Aorta (tissue), 5 donors: ENCODE measurements at regions not wholly inside any gene's neighbourhood (a gene's known extent, or its start where the extent isn't known, plus 50 kb on each side); places are given as distances from the start of the nearest gene placed in this dataset.

Experiments used
- ATAC-seq: fragments of 200-7000 bp; cut with Tn5 transposase; one replicate; pipeline ENCODE4 v1.9.1; 2022; ENCODE audit warnings: moderate library complexity; ENCODE audit not compliant: low FRiP score
- DNase-seq, 2 donors: peaks; one replicate each; pipeline ENCODE4 v3.0.0-alpha.2; 2020
- H3K27ac ChIP-seq, 2 donors: one replicate each; pipeline ENCODE4 v1.5.1; 2013; ENCODE audit warnings: low read length in 2 of 2, mild to moderate bottlenecking in 2 of 2, moderate library complexity in 2 of 2, control low read depth in 1 of 2, inconsistent platforms in 1 of 2, low read depth in 1 of 2
- H3K27me3 ChIP-seq, 2 donors: one replicate each; pipeline ENCODE4 v1.6.1; 2013; ENCODE audit warnings: control low read depth in 1 of 2, low read length in 1 of 2, mild to moderate bottlenecking in 1 of 2, moderate library complexity in 1 of 2; ENCODE audit not compliant: insufficient read depth in 2 of 2, control insufficient read depth in 1 of 2
- H3K36me3 ChIP-seq, 2 donors: one replicate each; pipeline ENCODE4 v1.6.1; 2013; ENCODE audit warnings: control low read depth in 1 of 2, low read length in 1 of 2, mild to moderate bottlenecking in 1 of 2; ENCODE audit not compliant: insufficient read depth in 2 of 2, control insufficient read depth in 1 of 2
- H3K4me1 ChIP-seq, 2 donors: one replicate each; pipeline ENCODE4 v1.6.1; 2013; ENCODE audit warnings: low read length in 2 of 2, control low read depth in 1 of 2, mild to moderate bottlenecking in 1 of 2, moderate library complexity in 1 of 2; ENCODE audit not compliant: insufficient read depth in 2 of 2, control insufficient read depth in 1 of 2
- H3K4me3 ChIP-seq, 2 donors: one replicate each; pipeline ENCODE4 v1.5.1; 2013; ENCODE audit warnings: low read length in 2 of 2, control low read depth in 1 of 2, mild to moderate bottlenecking in 1 of 2
- H3K9me3 ChIP-seq: one replicate; pipeline ENCODE4 v1.6.1; 2013; ENCODE audit warnings: mild to moderate bottlenecking, low read length; ENCODE audit not compliant: control insufficient read depth
- WGBS, 2 donors: extraction: QIAGEN DNeasy Blood & Tissue Kit; methylation state at CpG; one replicate each; pipeline ENCODE4 v1.1.7; 2013; 5-methylcytosine and 5-hydroxymethylcytosine counted together
- intact Hi-C, 2 donors: fragments of 100-400 bp; cut with DNase I; formaldehyde crosslinking; loops; one replicate each; pipeline versions ENCODE4 v1.14.2 to v1.15.0; 2022
- donor health status: healthy with polysubstance abuse.
- donor health status: Bipolar disorder and iron deficiency.
- donor health status: DM: no; HTN: no; CAD: no.
- donor health status: DM: no; HTN: no; CAD: no.
- donor health status: DM: yes; HTN: yes; CAD: no.

GRCh38 chr21:38920631-38921398, 115.1 kb downstream of the ETS2 start:
- H3K27me3 ChIP-seq = no peaks in the 10 kb centered on the region
- H3K4me3 ChIP-seq = no peak overlapping the region
- no peaks in the 10 kb centered on the region for H3K9me3 ChIP-seq
- 18 to 26% methylated on average over 8 of the region's 8 CpGs for WGBS, 2 donors
- intact Hi-C loops = loop anchor here in 1 of 2 donors (5.0 kb wide), 1 partner anchor 166 kb away; no protein-coding TSS in a partner anchor
- DNase-seq = no peak
- H3K36me3 ChIP-seq = no peaks in the 10 kb centered on the region
- peaks cover 0 to 9% of the 10 kb centered on the region in 2 donors for H3K4me1 ChIP-seq
- H3K27ac ChIP-seq = peak overlapping the region; percentile 46 to 49
- peak; percentile 10 for ATAC-seq

GRCh38 chr21:38918607-38919346, 113.0 kb downstream of the ETS2 start:
- ATAC-seq (no peak), DNase-seq (no peak)
- H3K4me1 ChIP-seq = peaks cover 0 to 12% of the 10 kb centered on the region in 2 donors
- intact Hi-C loops = loop anchor here in 1 of 2 donors (10.0 kb wide), 1 partner anchor 184 kb away; no protein-coding TSS in a partner anchor
- WGBS, 2 donors = 93 to 97% methylated on average over 5 of the region's 5 CpGs
- H3K36me3 ChIP-seq = no peaks in the 10 kb centered on the region
- no peak overlapping the region for H3K4me3 ChIP-seq
- no peaks in the 10 kb centered on the region for H3K9me3 ChIP-seq
- H3K27me3 ChIP-seq = no peaks in the 10 kb centered on the region
- peak overlapping the region in 1 of 2 donors; percentile 70 for H3K27ac ChIP-seq

GRCh38 chr21:38917043-38917774, 111.5 kb downstream of the ETS2 start:
- Histone ChIP-seq H3K36me3 (no peaks in the 10 kb centered on the region), H3K4me3 (no peak overlapping the region), H3K27ac (peak overlapping the region in 1 of 2 donors; percentile 4), H3K4me1 (peaks cover 0 to 12% of the 10 kb centered on the region in 2 donors), H3K27me3 (no peaks in the 10 kb centered on the region), H3K9me3 (no peaks in the 10 kb centered on the region)
- DNase-seq = no peak
- intact Hi-C loops = loop anchor here in 1 of 2 donors (10.0 kb wide), 1 partner anchor 182 kb away; no protein-coding TSS in a partner anchor
- no peak for ATAC-seq
- 83 to 85% methylated on average over 9 to 12 of the region's 12 CpGs for WGBS, 2 donors

GRCh38 chr21:38916214-38916964, 110.7 kb downstream of the ETS2 start:
- Histone ChIP-seq H3K4me1 (peaks cover 0 to 12% of the 10 kb centered on the region in 2 donors), H3K9me3 (no peaks in the 10 kb centered on the region), H3K27me3 (no peaks in the 10 kb centered on the region), H3K27ac (peak overlapping the region in 1 of 2 donors; percentile 4), H3K36me3 (no peaks in the 10 kb centered on the region), H3K4me3 (no peak overlapping the region)
- WGBS, 2 donors = 93% methylated on average over 1 of the region's 1 CpG
- no peak for DNase-seq
- ATAC-seq = no peak
- intact Hi-C loops = loop anchor here in 1 of 2 donors (10.0 kb wide), 1 partner anchor 182 kb away; no protein-coding TSS in a partner anchor

- ATAC-seq = no peak
- Histone ChIP-seq H3K4me1 (peaks cover 0 to 12% of the 10 kb centered on the region in 2 donors), H3K27me3 (no peaks in the 10 kb centered on the region), H3K4me3 (no peak overlapping the region), H3K36me3 (no peaks in the 10 kb centered on the region), H3K27ac (no peak overlapping the region), H3K9me3 (no peaks in the 10 kb centered on the region)
- WGBS, 2 donors = 82 to 90% methylated on average over 4 of the region's 4 CpGs
- intact Hi-C loops = loop anchor here in 1 of 2 donors (10.0 kb wide), 1 partner anchor 181 kb away; no protein-coding TSS in a partner anchor
- no peak for DNase-seq
These were observed 109.8 kb downstream of the ETS2 start for GRCh38 chr21:38915546-38915945.

- no peak overlapping the region for H3K4me3 ChIP-seq
- peaks cover 0 to 8% of the 10 kb centered on the region in 2 donors for H3K4me1 ChIP-seq
- H3K36me3 ChIP-seq = no peaks in the 10 kb centered on the region
- DNase-seq = no peak
- no peak overlapping the region for H3K27ac ChIP-seq
- WGBS, 2 donors = 69 to 72% methylated on average over 10 of the region's 10 CpGs
- H3K9me3 ChIP-seq = no peaks in the 10 kb centered on the region
- H3K27me3 ChIP-seq = no peaks in the 10 kb centered on the region
- no peak for ATAC-seq
- intact Hi-C loops = loop anchor here (5.0 to 10.0 kb wide), 3 partner anchors 92 to 208 kb away; no protein-coding TSS in a partner anchor
These were observed 109.0 kb downstream of the ETS2 start for GRCh38 chr21:38914528-38915293.

GRCh38 chr21:38913893-38914527, 108.3 kb downstream of the ETS2 start:
- WGBS, 2 donors = 84 to 87% methylated on average over 3 of the region's 3 CpGs

More at GRCh38 chr21:38913893-38914527, 108.3 kb downstream of the ETS2 start:
- ATAC-seq (no peak), DNase-seq (no peak)
- Histone ChIP-seq H3K36me3 (no peaks in the 10 kb centered on the region), H3K27ac (no peak overlapping the region), H3K27me3 (no peaks in the 10 kb centered on the region), H3K4me3 (no peak overlapping the region), H3K4me1 (peaks cover 0 to 8% of the 10 kb centered on the region in 2 donors), H3K9me3 (no peaks in the 10 kb centered on the region)
- intact Hi-C loops = loop anchor here (5.0 to 10.0 kb wide), 3 partner anchors 92 to 208 kb away; no protein-coding TSS in a partner anchor
